Ascending aorta (tissue), 2 donors: ENCODE measurements at regions not wholly inside any gene's neighbourhood (a gene's known extent, or its start where the extent isn't known, plus 50 kb on each side); places are given as distances from the start of the nearest gene placed in this dataset.
"Not testable (repeated sequence)": the region's sequence is repeated elsewhere in the genome, so short reads cannot be mapped to it uniquely, and the experiment has no call there.

ENCODE experiments used
- DNase-seq, 2 donors: peaks; one replicate each; pipeline ENCODE4 v3.0.0-alpha.2; 2019; ENCODE audit warnings: low spot score in 2 of 2
- H3K27ac ChIP-seq, 2 donors: fragments of 200-600 bp; sonication (generic); one replicate each; pipeline ENCODE4 v1.5.1; 2016 to 2017; ENCODE audit warnings: mild to moderate bottlenecking in 1 of 2
- H3K27me3 ChIP-seq: fragments of 200-600 bp; sonication (generic); one replicate; pipeline ENCODE4 v1.5.1; 2017
- H3K36me3 ChIP-seq, 2 donors: fragments of 200-600 bp; sonication (generic); one replicate each; pipeline ENCODE4 v1.5.1; 2016
- H3K4me1 ChIP-seq, 2 donors: fragments of 200-600 bp; sonication (generic); one replicate each; pipeline ENCODE4 v1.5.1; 2016 to 2017; ENCODE audit warnings: mild to moderate bottlenecking in 1 of 2
- H3K4me3 ChIP-seq, 2 donors: fragments of 200-600 bp; sonication (generic); one replicate each; pipeline ENCODE4 v1.5.1; 2016 to 2017; ENCODE audit warnings: mild to moderate bottlenecking in 1 of 2
- H3K9me3 ChIP-seq, 2 donors: fragments of 200-600 bp; sonication (generic); one replicate each; pipeline ENCODE4 v1.5.1; 2016
- intact Hi-C: fragments of 100-400 bp; cut with DNase I; formaldehyde crosslinking; loops from one replicate; pipeline ENCODE4 v1.15.1; 2023
- TF ChIP-seq, protein P1 (sequence below), 3 experiments: fragments of 200-600 bp in 2 of 3; fragments of 450-650 bp in 1 of 3; sonication (generic) in 2 of 3; IDR thresholded peaks; one replicate each; pipeline ENCODE4 v1.5.1; 2016 to 2019; ENCODE audit warnings: antibody characterized with exemption in 3 of 3, mild to moderate bottlenecking in 1 of 3, moderate library complexity in 1 of 3

- Histone ChIP-seq H3K27me3 (no peaks in the 10 kb centered on the region), H3K4me1 (no peaks in the 10 kb centered on the region), H3K4me3 (no peak overlapping the region), H3K36me3 (no peaks in the 10 kb centered on the region), H3K27ac (no peak overlapping the region), H3K9me3 (no peaks in the 10 kb centered on the region)
- TF ChIP-seq, protein P1, sequence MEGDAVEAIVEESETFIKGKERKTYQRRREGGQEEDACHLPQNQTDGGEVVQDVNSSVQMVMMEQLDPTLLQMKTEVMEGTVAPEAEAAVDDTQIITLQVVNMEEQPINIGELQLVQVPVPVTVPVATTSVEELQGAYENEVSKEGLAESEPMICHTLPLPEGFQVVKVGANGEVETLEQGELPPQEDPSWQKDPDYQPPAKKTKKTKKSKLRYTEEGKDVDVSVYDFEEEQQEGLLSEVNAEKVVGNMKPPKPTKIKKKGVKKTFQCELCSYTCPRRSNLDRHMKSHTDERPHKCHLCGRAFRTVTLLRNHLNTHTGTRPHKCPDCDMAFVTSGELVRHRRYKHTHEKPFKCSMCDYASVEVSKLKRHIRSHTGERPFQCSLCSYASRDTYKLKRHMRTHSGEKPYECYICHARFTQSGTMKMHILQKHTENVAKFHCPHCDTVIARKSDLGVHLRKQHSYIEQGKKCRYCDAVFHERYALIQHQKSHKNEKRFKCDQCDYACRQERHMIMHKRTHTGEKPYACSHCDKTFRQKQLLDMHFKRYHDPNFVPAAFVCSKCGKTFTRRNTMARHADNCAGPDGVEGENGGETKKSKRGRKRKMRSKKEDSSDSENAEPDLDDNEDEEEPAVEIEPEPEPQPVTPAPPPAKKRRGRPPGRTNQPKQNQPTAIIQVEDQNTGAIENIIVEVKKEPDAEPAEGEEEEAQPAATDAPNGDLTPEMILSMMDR (IDR thresholded peaks at IDR 0.05) = no peak
- intact Hi-C loops = no loop called here
- DNase-seq = no peak
These were observed 2050.6 kb upstream of the RAG2 start for GRCh38 chr11:38648604-38649003.

DNA sequence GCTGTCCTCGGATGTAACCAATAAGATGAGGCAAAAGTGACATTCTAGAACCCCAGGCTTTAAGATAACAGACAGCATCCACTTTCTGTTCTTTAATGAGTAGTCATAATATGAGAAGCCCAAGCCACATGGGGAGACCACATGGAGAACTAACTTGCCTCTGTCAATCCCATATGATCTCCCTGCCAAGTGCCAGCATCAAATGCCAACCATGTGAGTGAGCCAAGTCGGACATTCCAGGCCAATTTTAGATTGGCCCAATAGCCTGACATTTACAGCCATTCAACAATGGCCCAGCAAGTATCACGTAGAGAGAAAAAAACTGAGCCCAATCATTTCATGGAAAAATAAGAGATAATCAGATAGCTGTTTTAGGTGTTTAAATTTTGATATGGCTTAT is 2048.3 kb upstream of the RAG2 start:
- TF ChIP-seq, protein P1 (IDR thresholded peaks at IDR 0.05) = no peak
- Histone ChIP-seq H3K9me3 (no peaks in the 10 kb centered on the region), H3K4me3 (no peak overlapping the region), H3K27me3 (no peaks in the 10 kb centered on the region), H3K4me1 (no peaks in the 10 kb centered on the region), H3K36me3 (no peaks in the 10 kb centered on the region), H3K27ac (no peak overlapping the region)
- no peak for DNase-seq
- intact Hi-C loops = no loop called here

- H3K36me3 ChIP-seq = no peaks in the 10 kb centered on the region
- peaks cover 0 to 4% of the 10 kb centered on the region in 2 donors for H3K9me3 ChIP-seq
- no peaks in the 10 kb centered on the region for H3K4me1 ChIP-seq
- H3K27me3 ChIP-seq = no peaks in the 10 kb centered on the region
- H3K27ac ChIP-seq = no peak overlapping the region
- H3K4me3 ChIP-seq = no peak overlapping the region
- intact Hi-C loops = no loop called here
- no peak for DNase-seq
- TF ChIP-seq, protein P1 (IDR thresholded peaks at IDR 0.05) = no peak
These were observed 2042.8 kb upstream of the RAG2 start for GRCh38 chr11:38640854-38641253.

DNA sequence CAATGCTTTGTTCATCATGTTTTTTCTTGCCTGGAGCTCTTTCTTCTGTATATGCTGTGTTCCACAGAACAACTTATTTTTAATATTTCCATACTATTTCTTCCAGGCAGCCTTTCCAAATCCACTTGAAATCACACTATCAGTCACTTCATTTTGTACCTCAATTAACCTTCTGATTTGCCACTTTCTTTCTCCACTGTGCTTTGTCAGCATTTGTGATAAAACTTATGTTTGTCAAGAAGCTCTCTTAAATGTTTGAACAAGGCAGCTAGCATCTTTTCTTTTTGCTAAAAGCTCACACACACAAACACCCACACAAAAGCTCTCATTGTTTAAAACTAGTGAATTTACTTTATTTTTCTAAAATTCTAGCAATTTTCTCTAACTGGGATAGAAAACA is 2014.7 kb upstream of the RAG2 start:
- H3K4me1 ChIP-seq = no peaks in the 10 kb centered on the region
- no peaks in the 10 kb centered on the region for H3K9me3 ChIP-seq
- no peak for DNase-seq
- intact Hi-C loops = no loop called here
- H3K27me3 ChIP-seq = no peaks in the 10 kb centered on the region
- H3K4me3 ChIP-seq = no peak overlapping the region
- no peak overlapping the region for H3K27ac ChIP-seq
- H3K36me3 ChIP-seq = no peaks in the 10 kb centered on the region
- TF ChIP-seq, protein P1 (IDR thresholded peaks at IDR 0.05) = no peak

DNA sequence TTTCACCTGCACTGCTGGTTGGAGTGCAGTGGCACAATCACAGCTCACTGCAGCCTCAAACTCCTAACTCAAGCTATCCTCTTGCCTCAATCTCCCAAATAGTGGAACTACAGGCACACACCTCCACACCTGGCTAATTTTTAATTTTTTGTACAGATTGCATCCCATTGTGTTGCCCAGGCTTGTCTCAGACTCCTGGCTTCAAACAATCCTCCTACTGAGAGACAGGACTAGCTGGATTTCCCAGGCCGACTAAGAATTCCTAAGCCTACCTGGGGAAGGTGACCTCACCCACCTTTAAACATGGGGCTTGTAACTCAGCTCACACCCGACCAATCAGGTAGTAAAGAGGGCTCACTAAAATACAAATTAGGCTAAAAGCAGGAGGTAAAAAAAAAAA is 2003.3 kb upstream of the RAG2 start:
- H3K4me1 ChIP-seq, H3K4me3 ChIP-seq, intact Hi-C loops, H3K27me3 ChIP-seq, H3K9me3 ChIP-seq, H3K27ac ChIP-seq, H3K36me3 ChIP-seq, DNase-seq: not testable (repeated sequence)

- TF ChIP-seq, protein P1 (IDR thresholded peaks at IDR 0.05) = no peak
- Histone ChIP-seq H3K36me3 (no peaks in the 10 kb centered on the region), H3K9me3 (peaks cover 0 to 5% of the 10 kb centered on the region in 2 donors), H3K27me3 (no peaks in the 10 kb centered on the region), H3K27ac (no peak overlapping the region), H3K4me1 (no peaks in the 10 kb centered on the region), H3K4me3 (no peak overlapping the region)
- intact Hi-C loops = no loop called here
- DNase-seq = no peak
These were observed 2000.4 kb upstream of the RAG2 start for GRCh38 chr11:38598418-38598817.

DNA sequence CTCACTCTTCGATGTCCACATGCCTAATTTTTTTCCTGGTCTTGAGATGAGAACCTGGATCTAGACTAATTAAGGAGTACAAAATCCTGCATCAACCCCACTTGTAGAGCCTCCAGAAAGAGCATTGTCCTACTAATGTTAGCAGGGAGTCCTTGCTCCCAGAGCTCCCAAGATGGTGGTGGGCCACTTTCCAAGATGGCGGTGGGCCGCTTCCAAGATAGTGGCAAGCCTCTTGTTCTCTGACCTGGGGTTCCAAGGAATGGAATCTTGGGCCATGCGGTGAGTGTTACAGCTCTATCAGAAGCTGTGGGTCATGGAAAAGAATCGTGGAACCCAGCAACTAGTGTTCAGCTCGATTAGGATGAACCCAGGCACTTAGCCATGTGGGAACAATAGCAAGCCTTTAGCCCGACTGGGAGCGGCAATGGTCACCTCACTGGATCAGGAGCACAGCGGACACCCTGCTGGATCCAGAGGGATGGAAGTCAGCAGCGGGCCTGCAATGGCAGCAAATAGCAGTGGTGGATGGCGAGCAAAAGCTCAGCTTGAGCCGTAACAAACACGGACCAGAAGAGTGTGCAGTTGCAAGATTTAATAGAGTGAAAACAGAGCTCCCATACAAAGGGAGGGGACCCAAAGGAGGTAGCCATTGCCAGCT is 1997.5 kb upstream of the RAG2 start:
- intact Hi-C loops, H3K4me1 ChIP-seq, H3K4me3 ChIP-seq: not testable (repeated sequence)

More for the DNA sequence above, 1997.5 kb upstream of the RAG2 start:
- not testable (repeated sequence) for DNase-seq, H3K27me3 ChIP-seq, H3K36me3 ChIP-seq, H3K27ac ChIP-seq, H3K9me3 ChIP-seq
